ENCODE measurements at regions not wholly inside any gene's neighbourhood (a gene's known extent, or its start where the extent isn't known, plus 50 kb on each side); places are given as distances from the start of the nearest gene placed in this dataset.
A peak's percentile ranks its signal among the peaks of the same experiment; 100 is the strongest.

DNA sequence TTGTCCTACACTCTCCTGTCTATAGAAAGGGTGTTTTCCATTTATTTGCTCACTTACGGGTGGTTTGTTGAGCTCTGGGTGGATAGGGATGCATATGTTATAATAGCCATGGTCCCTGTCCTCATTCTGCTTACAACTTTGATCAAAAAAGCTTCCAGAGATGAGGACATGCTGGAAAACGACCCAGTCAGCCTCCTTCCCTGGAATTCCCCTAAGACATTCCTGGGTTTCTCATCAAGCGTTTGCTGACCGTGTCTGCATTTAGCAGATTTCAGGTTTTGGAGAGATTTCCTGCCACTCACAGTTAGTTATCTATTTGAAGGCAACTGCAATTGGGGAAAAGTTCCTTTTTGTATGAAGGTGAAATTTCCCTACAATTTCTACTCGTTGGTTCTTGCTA, 152.8 kb upstream of the AFDN start:
- 61 to 62% methylated on average over 5 of the region's 5 CpGs for WGBS, 2 donors
- no peak for DNase-seq (ENCODE audit: low spot score in 2 of 2)
- no peak for TF ChIP-seq POLR2A (IDR thresholded peaks at IDR 0.05)
- TF ChIP-seq, protein P1, sequence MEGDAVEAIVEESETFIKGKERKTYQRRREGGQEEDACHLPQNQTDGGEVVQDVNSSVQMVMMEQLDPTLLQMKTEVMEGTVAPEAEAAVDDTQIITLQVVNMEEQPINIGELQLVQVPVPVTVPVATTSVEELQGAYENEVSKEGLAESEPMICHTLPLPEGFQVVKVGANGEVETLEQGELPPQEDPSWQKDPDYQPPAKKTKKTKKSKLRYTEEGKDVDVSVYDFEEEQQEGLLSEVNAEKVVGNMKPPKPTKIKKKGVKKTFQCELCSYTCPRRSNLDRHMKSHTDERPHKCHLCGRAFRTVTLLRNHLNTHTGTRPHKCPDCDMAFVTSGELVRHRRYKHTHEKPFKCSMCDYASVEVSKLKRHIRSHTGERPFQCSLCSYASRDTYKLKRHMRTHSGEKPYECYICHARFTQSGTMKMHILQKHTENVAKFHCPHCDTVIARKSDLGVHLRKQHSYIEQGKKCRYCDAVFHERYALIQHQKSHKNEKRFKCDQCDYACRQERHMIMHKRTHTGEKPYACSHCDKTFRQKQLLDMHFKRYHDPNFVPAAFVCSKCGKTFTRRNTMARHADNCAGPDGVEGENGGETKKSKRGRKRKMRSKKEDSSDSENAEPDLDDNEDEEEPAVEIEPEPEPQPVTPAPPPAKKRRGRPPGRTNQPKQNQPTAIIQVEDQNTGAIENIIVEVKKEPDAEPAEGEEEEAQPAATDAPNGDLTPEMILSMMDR (IDR thresholded peaks at IDR 0.05), result no peak
- intact Hi-C loops (cut with DNase I; ENCODE audit: low total_unique reads), result no loop called here
- no peak overlapping the region for H3K4me3 ChIP-seq (ENCODE audit: low read depth, poor library complexity, severe bottlenecking)

DNA sequence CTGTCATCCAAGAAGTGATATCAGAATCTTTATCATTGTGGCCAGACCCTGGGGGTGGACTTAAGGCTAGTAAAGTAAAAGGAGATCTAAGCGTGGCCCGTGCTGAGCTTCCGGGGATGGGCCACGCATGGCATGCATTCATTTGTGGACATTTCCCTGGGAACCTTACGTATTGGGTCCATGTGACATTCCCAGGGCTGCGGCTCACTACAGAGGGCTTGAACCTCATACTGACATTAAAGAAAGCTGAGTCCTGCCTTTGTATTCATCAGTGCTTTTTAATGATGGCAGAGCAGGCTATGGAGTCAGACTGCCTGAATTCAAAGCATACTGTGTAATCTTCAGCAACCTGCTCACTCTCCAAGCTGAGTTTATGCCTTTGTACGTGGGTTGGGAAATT, 152.2 kb upstream of the AFDN start:
- 94 to 95% methylated on average over 7 of the region's 7 CpGs for WGBS, 2 donors
- DNase-seq (ENCODE audit: low spot score in 2 of 2), result no peak
- intact Hi-C loops (cut with DNase I; ENCODE audit: low total_unique reads), result no loop called here
- TF ChIP-seq, protein P1 (IDR thresholded peaks at IDR 0.05), result no peak
- TF ChIP-seq POLR2A (IDR thresholded peaks at IDR 0.05), result no peak
- H3K4me3 ChIP-seq (ENCODE audit: low read depth, poor library complexity, severe bottlenecking), result no peak overlapping the region

- DNase-seq (ENCODE audit: low spot score in 2 of 2), result no peak
- intact Hi-C loops (cut with DNase I; ENCODE audit: low total_unique reads), result no loop called here
- TF ChIP-seq POLR2A (IDR thresholded peaks at IDR 0.05), result no peak
- TF ChIP-seq, protein P1 (IDR thresholded peaks at IDR 0.05), result peak in 1 of 3 donors; percentile 91
- WGBS, 2 donors, result 72% methylated on average over 20 of the region's 20 CpGs
- no peak overlapping the region for H3K4me3 ChIP-seq (ENCODE audit: low read depth, poor library complexity, severe bottlenecking)
Observed at GRCh38 chr6:167676000-167676665, 150.6 kb upstream of the AFDN start.

DNA sequence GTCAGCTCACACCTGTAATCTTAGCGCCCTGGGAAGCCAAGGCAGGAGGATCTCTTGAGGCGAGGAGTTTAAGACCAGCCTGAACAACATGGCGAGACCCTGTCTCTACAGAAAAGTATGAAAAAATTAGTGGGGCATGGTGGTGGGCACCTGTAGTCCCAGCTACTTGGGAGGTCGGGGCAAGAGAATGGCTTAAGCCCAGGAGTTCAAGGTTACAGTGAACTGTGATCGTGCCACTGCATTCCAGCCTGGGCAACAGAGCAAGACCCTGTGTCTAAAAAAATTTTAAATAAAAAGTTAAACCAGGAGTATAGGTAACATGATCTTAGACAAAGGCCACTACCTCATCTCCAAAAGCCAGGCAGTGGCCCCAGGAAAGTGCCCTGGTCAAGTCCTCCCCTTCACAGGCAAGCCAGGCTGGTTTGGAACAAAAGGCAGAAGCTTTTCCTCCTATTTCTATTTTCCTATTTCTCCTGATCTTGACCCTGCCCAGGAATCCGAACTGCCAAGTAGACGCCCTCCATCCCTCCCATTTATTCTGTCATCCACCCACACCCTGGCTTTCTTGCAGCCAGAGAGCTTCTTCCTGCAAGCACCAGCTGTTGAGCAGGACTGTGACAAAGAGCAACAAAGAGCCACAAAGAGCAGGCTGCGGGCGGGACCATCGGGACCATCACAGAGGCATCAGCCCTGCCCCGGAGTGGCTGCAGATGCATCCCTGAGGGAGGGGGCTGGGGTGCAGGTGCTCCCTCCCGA, 149.9 kb upstream of the AFDN start:
- TF ChIP-seq, protein P1 (IDR thresholded peaks at IDR 0.05), result no peak
- TF ChIP-seq POLR2A (IDR thresholded peaks at IDR 0.05), result no peak
- no peak for DNase-seq (ENCODE audit: low spot score in 2 of 2)
- 59 to 66% methylated on average over 12 of the region's 12 CpGs for WGBS, 2 donors
- no peak overlapping the region for H3K4me3 ChIP-seq (ENCODE audit: low read depth, poor library complexity, severe bottlenecking)
- intact Hi-C loops (cut with DNase I; ENCODE audit: low total_unique reads), result no loop called here

GRCh38 chr6:167677422-167677789, 149.3 kb upstream of the AFDN start:
- intact Hi-C loops (cut with DNase I; ENCODE audit: low total_unique reads), result no loop called here
- no peak for DNase-seq (ENCODE audit: low spot score in 2 of 2)
- WGBS, 2 donors, result 74 to 77% methylated on average over 9 of the region's 9 CpGs
- no peak overlapping the region for H3K4me3 ChIP-seq (ENCODE audit: low read depth, poor library complexity, severe bottlenecking)
- TF ChIP-seq, protein P1 (IDR thresholded peaks at IDR 0.05), result no peak
- TF ChIP-seq POLR2A (IDR thresholded peaks at IDR 0.05), result no peak

Measured in lower leg skin (tissue), 4 donors.